Calu3 (cell line): ENCODE measurements at regions not wholly inside any gene's neighbourhood (a gene's known extent, or its start where the extent isn't known, plus 50 kb on each side); places are given as distances from the start of the nearest gene placed in this dataset.
"Not testable (repeated sequence)": the region's sequence is repeated elsewhere in the genome, so short reads cannot be mapped to it uniquely, and the experiment has no call there.

ENCODE experiments used
- BruUV-seq: library from RNA; stranded (reverse); fragments of 400-500 nt; replicated peaks from 2 replicates; lab custom pipeline; 2021; lab: Mats Ljungman, UMichigan
- CTCF ChIA-PET: fragments of 300-600 bp; sonication (Branson Sonifier 250); formaldehyde crosslinking; loops from one replicate; lab custom pipeline; 2022; ENCODE audit warnings: antibody characterized with exemption; lab: Charles Lee
- DNase-seq: peaks from one replicate; pipeline ENCODE4 v3.0.0; 2022
- H3K27ac Mint-ChIP-seq: one replicate; pipeline ENCODE4 v1.8.0; 2022; ENCODE audit warnings: mixed read lengths; ENCODE audit not compliant: unreplicated experiment
- H3K27me3 Mint-ChIP-seq: one replicate; pipeline ENCODE4 v1.8.0; 2022; ENCODE audit warnings: mixed read lengths; ENCODE audit not compliant: unreplicated experiment
- H3K36me3 Mint-ChIP-seq: one replicate; pipeline ENCODE4 v1.8.0; 2022; ENCODE audit warnings: mild to moderate bottlenecking, moderate library complexity, mixed read lengths; ENCODE audit not compliant: insufficient read depth, unreplicated experiment
- H3K4me1 Mint-ChIP-seq: one replicate; pipeline ENCODE4 v1.8.0; 2022; ENCODE audit warnings: mild to moderate bottlenecking, low read depth, mixed read lengths; ENCODE audit not compliant: unreplicated experiment
- H3K4me3 Mint-ChIP-seq: one replicate; pipeline ENCODE4 v1.8.0; 2022; ENCODE audit warnings: mild to moderate bottlenecking, low read depth, moderate library complexity, mixed read lengths; ENCODE audit not compliant: unreplicated experiment
- H3K9me3 Mint-ChIP-seq: one replicate; pipeline ENCODE4 v1.8.0; 2022; ENCODE audit warnings: low read depth, mixed read lengths; ENCODE audit not compliant: unreplicated experiment
- intact Hi-C: fragments of 100-400 bp; cut with micrococcal nuclease; formaldehyde crosslinking; loops from one replicate; pipeline ENCODE4 v1.10.0; 2022; ENCODE audit not compliant: unreplicated experiment
- TF ChIP-seq, protein P1 (sequence below): fragments of 200-600 bp; IDR thresholded peaks from one replicate; pipeline ENCODE4 v1.8.0; 2022; ENCODE audit warnings: antibody characterized with exemption; ENCODE audit not compliant: unreplicated experiment

DNA sequence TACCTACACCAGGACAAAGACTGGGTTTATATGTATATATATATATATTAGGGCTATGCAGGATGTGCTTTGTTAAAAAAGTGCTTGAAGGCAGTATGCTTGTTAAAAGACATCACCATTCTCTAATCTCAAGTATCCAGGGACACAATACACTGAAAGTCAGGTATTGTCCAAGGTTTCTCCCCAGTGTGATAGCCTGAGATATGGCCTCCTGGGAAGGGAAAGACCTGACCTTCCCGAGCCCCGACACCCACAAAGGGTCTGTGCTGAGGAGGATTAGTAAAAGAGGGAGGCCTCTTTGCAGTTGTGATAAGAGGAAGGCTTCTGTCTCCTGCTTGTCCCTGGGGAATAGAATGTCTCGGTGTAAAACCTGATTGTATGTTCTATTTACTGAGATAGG lies 156.9 kb downstream of the GPX5 start:
- CTCF ChIA-PET, result no interaction called here
- TF ChIP-seq, protein P1, sequence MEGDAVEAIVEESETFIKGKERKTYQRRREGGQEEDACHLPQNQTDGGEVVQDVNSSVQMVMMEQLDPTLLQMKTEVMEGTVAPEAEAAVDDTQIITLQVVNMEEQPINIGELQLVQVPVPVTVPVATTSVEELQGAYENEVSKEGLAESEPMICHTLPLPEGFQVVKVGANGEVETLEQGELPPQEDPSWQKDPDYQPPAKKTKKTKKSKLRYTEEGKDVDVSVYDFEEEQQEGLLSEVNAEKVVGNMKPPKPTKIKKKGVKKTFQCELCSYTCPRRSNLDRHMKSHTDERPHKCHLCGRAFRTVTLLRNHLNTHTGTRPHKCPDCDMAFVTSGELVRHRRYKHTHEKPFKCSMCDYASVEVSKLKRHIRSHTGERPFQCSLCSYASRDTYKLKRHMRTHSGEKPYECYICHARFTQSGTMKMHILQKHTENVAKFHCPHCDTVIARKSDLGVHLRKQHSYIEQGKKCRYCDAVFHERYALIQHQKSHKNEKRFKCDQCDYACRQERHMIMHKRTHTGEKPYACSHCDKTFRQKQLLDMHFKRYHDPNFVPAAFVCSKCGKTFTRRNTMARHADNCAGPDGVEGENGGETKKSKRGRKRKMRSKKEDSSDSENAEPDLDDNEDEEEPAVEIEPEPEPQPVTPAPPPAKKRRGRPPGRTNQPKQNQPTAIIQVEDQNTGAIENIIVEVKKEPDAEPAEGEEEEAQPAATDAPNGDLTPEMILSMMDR, result no peak
- Mint-ChIP-seq H3K27ac (no peak overlapping the region), H3K36me3 (no peaks in the 10 kb centered on the region), H3K4me1 (peaks cover 35% of the 10 kb centered on the region), H3K4me3 (no peak overlapping the region), H3K9me3 (no peaks in the 10 kb centered on the region), H3K27me3 (no peaks in the 10 kb centered on the region)
- DNase-seq, result no peak
- no TSS peak for BruUV-seq
- intact Hi-C loops, result loop anchor here (5.0 kb wide), 1 partner anchor 545 kb away; no protein-coding TSS in a partner anchor

DNA sequence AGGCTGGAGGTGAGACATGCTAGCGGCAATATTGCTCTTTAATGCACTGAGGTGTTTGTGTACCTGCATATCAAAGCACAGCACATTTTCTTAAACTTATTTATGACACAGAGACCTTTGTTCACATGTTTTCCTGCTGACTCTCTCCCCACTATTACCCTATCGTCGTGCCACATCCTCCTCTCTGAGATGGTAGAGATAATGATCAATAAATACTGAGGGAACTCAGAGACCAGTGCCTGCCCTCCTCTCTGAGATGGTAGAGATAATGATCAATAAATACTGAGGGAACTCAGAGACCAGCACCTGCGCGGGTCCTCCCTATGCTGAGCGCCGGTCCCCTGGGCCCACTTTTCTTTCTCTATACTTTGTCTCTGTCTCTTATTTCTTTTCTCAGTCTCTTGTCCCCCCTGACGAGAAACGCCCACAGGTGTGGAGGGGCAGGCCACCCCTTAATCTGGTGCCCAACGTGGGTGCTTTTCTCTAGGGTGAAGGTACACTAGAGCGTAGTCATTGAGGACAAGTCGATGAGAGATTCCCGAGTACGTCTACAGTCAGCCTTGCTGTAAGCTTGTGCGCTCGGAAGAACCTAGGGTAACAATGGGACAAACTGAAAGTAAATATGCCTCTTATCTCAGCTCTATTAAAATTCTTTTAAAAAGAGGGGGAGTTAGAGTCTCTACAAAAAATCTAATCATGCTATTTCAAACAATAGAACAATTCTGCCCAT lies 157.4 kb downstream of the GPX5 start:
- not testable (repeated sequence) for H3K36me3 Mint-ChIP-seq, H3K9me3 Mint-ChIP-seq, H3K27ac Mint-ChIP-seq, H3K27me3 Mint-ChIP-seq, DNase-seq, BruUV-seq
- Mint-ChIP-seq H3K4me1 (peaks cover 35% of the 10 kb centered on the region), H3K4me3 (peak overlapping the region; percentile 65)
- CTCF ChIA-PET, result interaction anchor here (0.9 to 1.0 kb wide), 2 partner anchors 25 to 187 kb away, joined by 4 to 6 read pairs; no protein-coding TSS in a partner anchor
- intact Hi-C loops, result loop anchor here (5.0 kb wide), 1 partner anchor 546 kb away; no protein-coding TSS in a partner anchor

- no TSS peak for BruUV-seq
- peak; percentile 48 for DNase-seq
- Mint-ChIP-seq H3K9me3 (no peaks in the 10 kb centered on the region), H3K27ac (no peak overlapping the region), H3K36me3 (no peaks in the 10 kb centered on the region), H3K4me3 (peak overlapping the region; percentile 65), H3K4me1 (peaks cover 35% of the 10 kb centered on the region), H3K27me3 (no peaks in the 10 kb centered on the region)
- TF ChIP-seq, protein P1, result peak; percentile 85
- intact Hi-C loops, result loop anchor here (1.0 to 5.0 kb wide), 4 partner anchors 95 to 547 kb away; no protein-coding TSS in a partner anchor
- CTCF ChIA-PET, result interaction anchor here (0.9 to 1.0 kb wide), 3 partner anchors 26 to 188 kb away, joined by 3 to 6 read pairs (median 4); no protein-coding TSS in a partner anchor
Observed at GRCh38 chr6:28683945-28684538, 158.4 kb downstream of the GPX5 start.

- H3K27me3 Mint-ChIP-seq, H3K27ac Mint-ChIP-seq, DNase-seq, H3K36me3 Mint-ChIP-seq, H3K9me3 Mint-ChIP-seq, CTCF ChIA-PET, BruUV-seq: not testable (repeated sequence)
- H3K4me3 Mint-ChIP-seq, result peak overlapping the region; percentile 33
- intact Hi-C loops, result loop anchor here (1.0 to 5.0 kb wide), 3 partner anchors 97 to 330 kb away; no protein-coding TSS in a partner anchor
- H3K4me1 Mint-ChIP-seq, result peaks cover 35% of the 10 kb centered on the region
Observed at GRCh38 chr6:28685960-28686359, 160.3 kb downstream of the GPX5 start.

DNA sequence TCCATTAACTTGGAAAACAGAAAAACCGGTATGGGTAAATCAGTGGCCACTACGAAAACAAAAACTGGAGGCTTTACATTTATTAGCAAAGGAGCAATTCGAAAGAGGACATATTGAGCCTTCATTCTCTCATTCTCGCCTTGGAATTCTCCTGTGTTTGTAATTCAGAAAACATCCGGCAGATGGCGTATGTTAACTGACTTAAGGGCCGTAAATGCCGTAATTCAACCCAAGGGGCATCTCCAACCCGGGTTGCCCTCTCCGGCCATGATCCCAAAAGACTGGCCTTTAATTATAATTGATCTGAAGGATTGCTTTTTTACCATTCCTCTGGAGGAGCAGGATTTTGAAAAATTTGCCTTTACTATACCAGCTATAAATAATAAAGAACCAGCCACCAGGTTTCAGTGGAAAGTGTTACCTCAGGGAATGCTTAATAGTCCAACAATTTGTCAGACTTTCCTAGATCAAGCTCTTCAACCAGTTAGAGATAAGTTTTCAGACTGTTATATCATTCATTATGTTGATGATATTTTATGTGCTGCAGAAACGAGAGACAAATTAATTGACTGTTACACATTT lies 160.9 kb downstream of the GPX5 start:
- H3K27ac Mint-ChIP-seq, H3K36me3 Mint-ChIP-seq, H3K9me3 Mint-ChIP-seq, CTCF ChIA-PET, H3K27me3 Mint-ChIP-seq, BruUV-seq: not testable (repeated sequence)
- DNase-seq, result peak; percentile 79
- TF ChIP-seq, protein P1, result peak; percentile 70
- intact Hi-C loops, result loop anchor here (1.0 to 5.0 kb wide), 2 partner anchors 151 to 330 kb away; no protein-coding TSS in a partner anchor
- Mint-ChIP-seq H3K4me1 (peaks cover 35% of the 10 kb centered on the region), H3K4me3 (peak overlapping the region; percentile 33)

- peaks cover 35% of the 10 kb centered on the region for H3K4me1 Mint-ChIP-seq
- CTCF ChIA-PET, H3K4me3 Mint-ChIP-seq, H3K27me3 Mint-ChIP-seq, H3K9me3 Mint-ChIP-seq, H3K27ac Mint-ChIP-seq, DNase-seq, BruUV-seq, H3K36me3 Mint-ChIP-seq: not testable (repeated sequence)
- intact Hi-C loops, result loop anchor here (5.0 kb wide), 1 partner anchor 150 kb away; no protein-coding TSS in a partner anchor
Observed at GRCh38 chr6:28687309-28687981, 161.8 kb downstream of the GPX5 start.

GRCh38 chr6:28691991-28692390 lies 166.3 kb downstream of the GPX5 start:
- H3K27ac Mint-ChIP-seq, H3K4me1 Mint-ChIP-seq, intact Hi-C loops, H3K36me3 Mint-ChIP-seq, BruUV-seq, DNase-seq, H3K9me3 Mint-ChIP-seq, CTCF ChIA-PET, H3K4me3 Mint-ChIP-seq: not testable (repeated sequence)
- H3K27me3 Mint-ChIP-seq, result peaks cover 43% of the 10 kb centered on the region
